ENCODE measurements at regions not wholly inside any gene's neighbourhood (a gene's known extent, or its start where the extent isn't known, plus 50 kb on each side); places are given as distances from the start of the nearest gene placed in this dataset.
"Not testable (repeated sequence)": the region's sequence is repeated elsewhere in the genome, so short reads cannot be mapped to it uniquely, and the experiment has no call there.

DNA sequence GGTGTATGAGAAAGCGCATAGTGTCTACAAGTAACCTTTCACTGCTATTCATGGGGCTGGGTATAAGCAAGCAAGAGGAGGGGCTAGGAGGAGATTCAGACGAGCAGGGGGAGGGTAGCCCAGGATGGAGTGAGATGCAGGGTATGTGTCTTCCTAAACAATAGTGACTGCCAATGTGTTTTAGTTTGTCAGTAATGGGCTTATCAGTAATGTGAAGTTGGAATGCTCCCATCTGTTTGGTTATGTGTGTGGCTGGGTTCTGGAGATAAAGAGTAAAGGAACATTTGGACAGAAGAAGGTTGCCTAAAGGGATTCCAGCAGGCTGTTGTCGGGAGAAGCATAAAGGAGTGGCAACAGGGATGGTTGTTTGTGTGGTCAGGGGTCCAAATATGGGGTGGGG, 62.7 kb upstream of the EZR start:
- TF ChIP-seq POLR2A (IDR thresholded peaks at IDR 0.05; ENCODE audit: low read length); GATA1 (IDR thresholded peaks at IDR 0.05; ENCODE audit: low read depth, low read length): not testable (repeated sequence)

Data from erythroblast (primary cell).